GM23248 (cell line): ENCODE measurements at regions not wholly inside any gene's neighbourhood (a gene's known extent, or its start where the extent isn't known, plus 50 kb on each side); places are given as distances from the start of the nearest gene placed in this dataset.

Experiments used
- DNase-seq: peaks from one replicate; pipeline ENCODE4 v3.0.0-alpha.2; 2015
- H2AFZ ChIP-seq: fragments of 200-600 bp; sonication (generic); 2 replicates; pipeline ENCODE4 v1.6.1; 2016; ENCODE audit warnings: antibody characterized with exemption
- H3F3A ChIP-seq: fragments of 200-600 bp; sonication (generic); 2 replicates; pipeline ENCODE4 v1.6.1; 2016; ENCODE audit warnings: mild to moderate bottlenecking, antibody characterized with exemption, mixed run types; ENCODE audit not compliant: insufficient read depth
- H3K27ac ChIP-seq: fragments of 200-600 bp; sonication (generic); 2 replicates; pipeline ENCODE4 v1.5.1; 2016; ENCODE audit warnings: mild to moderate bottlenecking
- H3K27me3 ChIP-seq: fragments of 200-600 bp; sonication (generic); replicated peaks from 2 replicates; pipeline ENCODE4 v1.6.1; 2016; ENCODE audit warnings: mild to moderate bottlenecking; ENCODE audit not compliant: insufficient read depth
- H3K36me3 ChIP-seq: fragments of 200-600 bp; sonication (generic); 2 replicates; pipeline ENCODE4 v1.6.1; 2016; ENCODE audit warnings: low read depth, mild to moderate bottlenecking
- H3K4me1 ChIP-seq: fragments of 200-600 bp; sonication (generic); 2 replicates; pipeline ENCODE4 v1.6.1; 2016; ENCODE audit warnings: mild to moderate bottlenecking; ENCODE audit not compliant: insufficient read depth
- H3K4me2 ChIP-seq: fragments of 200-600 bp; sonication (generic); one replicate; pipeline ENCODE4 v1.6.1; 2016; ENCODE audit warnings: mild to moderate bottlenecking; ENCODE audit not compliant: unreplicated experiment
- H3K4me3 ChIP-seq: fragments of 200-600 bp; sonication (generic); 2 replicates; pipeline ENCODE4 v1.5.1; 2016; ENCODE audit warnings: mild to moderate bottlenecking
- H3K79me2 ChIP-seq: fragments of 200-600 bp; sonication (generic); 2 replicates; pipeline ENCODE4 v1.6.1; 2016; ENCODE audit warnings: mild to moderate bottlenecking; ENCODE audit not compliant: insufficient read depth
- H3K9ac ChIP-seq: fragments of 200-600 bp; sonication (generic); 2 replicates; pipeline ENCODE4 v1.6.1; 2016; ENCODE audit warnings: mild to moderate bottlenecking
- H3K9me2 ChIP-seq: fragments of 200-600 bp; sonication (generic); 2 replicates; pipeline ENCODE4 v1.6.1; 2016; ENCODE audit warnings: mixed run types, mild to moderate bottlenecking, moderate library complexity; ENCODE audit not compliant: insufficient read depth
- H3K9me3 ChIP-seq: fragments of 200-600 bp; sonication (generic); one replicate; pipeline ENCODE4 v1.6.1; 2017; ENCODE audit warnings: low read depth
- H4K20me1 ChIP-seq: fragments of 200-600 bp; sonication (generic); 2 replicates; pipeline ENCODE4 v1.6.0; 2016; ENCODE audit not compliant: insufficient read depth
- EZH2 ChIP-seq: fragments of 200-600 bp; sonication (generic); IDR thresholded peaks from 2 replicates; pipeline ENCODE4 v1.6.1; 2018; ENCODE audit warnings: antibody characterized with exemption, mild to moderate bottlenecking; ENCODE audit not compliant: insufficient read depth, poor library complexity, severe bottlenecking
- EZH2phosphoT487 ChIP-seq: fragments of 200-600 bp; sonication (generic); IDR thresholded peaks from 2 replicates; pipeline ENCODE4 v1.6.1; 2018; ENCODE audit warnings: antibody characterized with exemption, moderate library complexity, mild to moderate bottlenecking, low read depth; ENCODE audit not compliant: insufficient read depth
- WGBS, 2 experiments: methylation state at CpG; one replicate each; pipeline ENCODE4 v1.1.6; 2015 to 2017; ENCODE audit warnings: low lambda C conversion rate in 2 of 2, low coverage in 1 of 2; ENCODE audit errors: missing lambda C conversion rate in 2 of 2; 5-methylcytosine and 5-hydroxymethylcytosine counted together
- in situ Hi-C: fragments of 300-500 bp; cut with MboI; formaldehyde crosslinking; loops from 2 replicates; pipeline ENCODE4 v1.15.0; 2020

GRCh38 chr1:171427852-171428471 is 57.4 kb upstream of the PRRC2C start:
- in situ Hi-C loops: no loop called here
- Histone ChIP-seq H4K20me1 (no peaks in the 10 kb centered on the region), H3K4me2 (no peak overlapping the region), H3K9me2 (no peaks in the 10 kb centered on the region), H3K36me3 (no peaks in the 10 kb centered on the region), H3K4me1 (peaks cover under 1% of the 10 kb centered on the region; the same call in 1 of the 2 replicates), H3K9me3 (no peaks in the 10 kb centered on the region), H3F3A (no peaks in the 10 kb centered on the region), H2AFZ (no peak overlapping the region), H3K79me2 (no peaks in the 10 kb centered on the region), H3K4me3 (no peak overlapping the region), H3K9ac (no peak overlapping the region), H3K27ac (no peak overlapping the region), H3K27me3 (no peaks in the 10 kb centered on the region)
- no peak for DNase-seq
- 81 to 82% methylated on average over 4 of the region's 4 CpGs for WGBS, 2 experiments
- TF ChIP-seq EZH2phosphoT487 (no peak), EZH2 (no peak)

- in situ Hi-C loops: no loop called here
- Histone ChIP-seq H3K27ac (no peak overlapping the region), H3K36me3 (no peaks in the 10 kb centered on the region), H2AFZ (no peak overlapping the region), H3K4me1 (0 out of 2 replicates have a peak, but pooled peaks cover 3% of the 10 kb centered on the region), H3K9ac (no peak overlapping the region), H3K27me3 (no peaks in the 10 kb centered on the region), H3K4me3 (no peak overlapping the region), H3K4me2 (no peak overlapping the region), H3K9me3 (no peaks in the 10 kb centered on the region), H3K9me2 (no peaks in the 10 kb centered on the region), H3F3A (peaks cover 8% of the 10 kb centered on the region; the same call in 1 of the 2 replicates), H3K79me2 (no peaks in the 10 kb centered on the region), H4K20me1 (no peaks in the 10 kb centered on the region)
- no peak for DNase-seq
- WGBS, 2 experiments: 83 to 84% methylated on average over 6 of the region's 6 CpGs
- TF ChIP-seq EZH2phosphoT487: no peak
- TF ChIP-seq EZH2: no peak
Observed at GRCh38 chr1:171429137-171429536, 56.2 kb upstream of the PRRC2C start.

GRCh38 chr1:171431994-171432393 is 53.3 kb upstream of the PRRC2C start:
- Histone ChIP-seq H3K27ac (no peak overlapping the region), H4K20me1 (no peaks in the 10 kb centered on the region), H3K4me3 (no peak overlapping the region), H3K36me3 (no peaks in the 10 kb centered on the region), H3K4me1 (peaks cover 16% of the 10 kb centered on the region), H3K9me2 (no peaks in the 10 kb centered on the region), H3K79me2 (no peaks in the 10 kb centered on the region), H2AFZ (no peak overlapping the region), H3K9me3 (no peaks in the 10 kb centered on the region), H3K27me3 (no peaks in the 10 kb centered on the region), H3K4me2 (no peak overlapping the region), H3K9ac (no peak overlapping the region), H3F3A (peaks cover 23% of the 10 kb centered on the region)
- in situ Hi-C loops: no loop called here
- no peak for DNase-seq
- TF ChIP-seq EZH2phosphoT487 (no peak), EZH2 (no peak)
- WGBS, 2 experiments: 50 to 97% methylated on average over 1 to 2 of the region's 2 CpGs

- no peaks in the 10 kb centered on the region for H3K79me2 ChIP-seq
- H3K4me3 ChIP-seq: no peak overlapping the region
- no peaks in the 10 kb centered on the region for H4K20me1 ChIP-seq
- peaks cover 23% of the 10 kb centered on the region for H3F3A ChIP-seq
- in situ Hi-C loops: no loop called here
- no peaks in the 10 kb centered on the region for H3K27me3 ChIP-seq
- no peak overlapping the region for H3K4me2 ChIP-seq
- H2AFZ ChIP-seq: no peak overlapping the region
- no peaks in the 10 kb centered on the region for H3K9me2 ChIP-seq
- DNase-seq: no peak
- no peaks in the 10 kb centered on the region for H3K36me3 ChIP-seq
- H3K9ac ChIP-seq: no peak overlapping the region
- peaks cover 16% of the 10 kb centered on the region for H3K4me1 ChIP-seq
- 90 to 100% methylated on average over 1 of the region's 1 CpG for WGBS, 2 experiments
- H3K27ac ChIP-seq: no peak overlapping the region
- H3K9me3 ChIP-seq: no peaks in the 10 kb centered on the region
- no peak for TF ChIP-seq EZH2phosphoT487
- TF ChIP-seq EZH2: no peak
Observed at GRCh38 chr1:171432473-171432872, 52.9 kb upstream of the PRRC2C start.

- Histone ChIP-seq H3K9me3 (no peaks in the 10 kb centered on the region), H3K79me2 (no peaks in the 10 kb centered on the region), H3K9ac (no peak overlapping the region), H3K4me3 (no peak overlapping the region), H3K27ac (no peak overlapping the region), H3K4me2 (no peak overlapping the region), H4K20me1 (no peaks in the 10 kb centered on the region), H3K9me2 (no peaks in the 10 kb centered on the region), H3F3A (peaks cover 28% of the 10 kb centered on the region), H2AFZ (no peak overlapping the region), H3K27me3 (no peaks in the 10 kb centered on the region), H3K4me1 (peaks cover 21% of the 10 kb centered on the region), H3K36me3 (no peaks in the 10 kb centered on the region)
- in situ Hi-C loops: no loop called here
- DNase-seq: peak; percentile 68
- 25 to 53% methylated on average over 2 of the region's 2 CpGs for WGBS, 2 experiments
- no peak for TF ChIP-seq EZH2phosphoT487
- no peak for TF ChIP-seq EZH2
Observed at GRCh38 chr1:171433451-171433850, 51.9 kb upstream of the PRRC2C start.
